GM20000 (cell line): ENCODE measurements at regions not wholly inside any gene's neighbourhood (a gene's known extent, or its start where the extent isn't known, plus 50 kb on each side); places are given as distances from the start of the nearest gene placed in this dataset.

Source experiments
- DNase-seq: peaks from one replicate; pipeline ENCODE4 v3.0.0; 2012; ENCODE audit warnings: low spot score
- TF ChIP-seq, protein P1 (sequence below): IDR thresholded peaks from 2 replicates; pipeline ENCODE4 v1.5.1; 2012; ENCODE audit warnings: mild to moderate bottlenecking, control low read depth; ENCODE audit errors: extremely low read depth, missing control alignments

DNA sequence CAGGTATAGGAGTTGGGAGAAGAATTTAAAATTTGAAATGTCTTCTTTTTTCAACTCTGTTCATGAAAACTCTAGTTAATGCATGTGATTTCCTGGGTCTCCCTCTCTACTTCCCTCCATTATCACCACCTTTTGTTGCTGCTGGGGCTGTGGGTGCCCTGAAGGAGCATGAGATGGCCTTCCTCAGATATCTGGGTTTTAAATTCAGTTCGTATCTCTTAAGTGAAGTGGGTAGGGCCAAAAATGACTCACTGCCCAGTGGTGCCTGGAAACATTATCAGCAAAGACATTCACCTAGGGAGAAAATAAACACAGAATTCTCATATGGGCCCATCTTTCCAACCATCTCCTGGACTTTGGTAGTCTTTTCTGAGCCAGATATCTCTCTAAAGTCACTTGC lies 234.9 kb upstream of the PLEKHG7 start:
- TF ChIP-seq, protein P1, sequence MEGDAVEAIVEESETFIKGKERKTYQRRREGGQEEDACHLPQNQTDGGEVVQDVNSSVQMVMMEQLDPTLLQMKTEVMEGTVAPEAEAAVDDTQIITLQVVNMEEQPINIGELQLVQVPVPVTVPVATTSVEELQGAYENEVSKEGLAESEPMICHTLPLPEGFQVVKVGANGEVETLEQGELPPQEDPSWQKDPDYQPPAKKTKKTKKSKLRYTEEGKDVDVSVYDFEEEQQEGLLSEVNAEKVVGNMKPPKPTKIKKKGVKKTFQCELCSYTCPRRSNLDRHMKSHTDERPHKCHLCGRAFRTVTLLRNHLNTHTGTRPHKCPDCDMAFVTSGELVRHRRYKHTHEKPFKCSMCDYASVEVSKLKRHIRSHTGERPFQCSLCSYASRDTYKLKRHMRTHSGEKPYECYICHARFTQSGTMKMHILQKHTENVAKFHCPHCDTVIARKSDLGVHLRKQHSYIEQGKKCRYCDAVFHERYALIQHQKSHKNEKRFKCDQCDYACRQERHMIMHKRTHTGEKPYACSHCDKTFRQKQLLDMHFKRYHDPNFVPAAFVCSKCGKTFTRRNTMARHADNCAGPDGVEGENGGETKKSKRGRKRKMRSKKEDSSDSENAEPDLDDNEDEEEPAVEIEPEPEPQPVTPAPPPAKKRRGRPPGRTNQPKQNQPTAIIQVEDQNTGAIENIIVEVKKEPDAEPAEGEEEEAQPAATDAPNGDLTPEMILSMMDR, result no peak
- no peak for DNase-seq

DNA sequence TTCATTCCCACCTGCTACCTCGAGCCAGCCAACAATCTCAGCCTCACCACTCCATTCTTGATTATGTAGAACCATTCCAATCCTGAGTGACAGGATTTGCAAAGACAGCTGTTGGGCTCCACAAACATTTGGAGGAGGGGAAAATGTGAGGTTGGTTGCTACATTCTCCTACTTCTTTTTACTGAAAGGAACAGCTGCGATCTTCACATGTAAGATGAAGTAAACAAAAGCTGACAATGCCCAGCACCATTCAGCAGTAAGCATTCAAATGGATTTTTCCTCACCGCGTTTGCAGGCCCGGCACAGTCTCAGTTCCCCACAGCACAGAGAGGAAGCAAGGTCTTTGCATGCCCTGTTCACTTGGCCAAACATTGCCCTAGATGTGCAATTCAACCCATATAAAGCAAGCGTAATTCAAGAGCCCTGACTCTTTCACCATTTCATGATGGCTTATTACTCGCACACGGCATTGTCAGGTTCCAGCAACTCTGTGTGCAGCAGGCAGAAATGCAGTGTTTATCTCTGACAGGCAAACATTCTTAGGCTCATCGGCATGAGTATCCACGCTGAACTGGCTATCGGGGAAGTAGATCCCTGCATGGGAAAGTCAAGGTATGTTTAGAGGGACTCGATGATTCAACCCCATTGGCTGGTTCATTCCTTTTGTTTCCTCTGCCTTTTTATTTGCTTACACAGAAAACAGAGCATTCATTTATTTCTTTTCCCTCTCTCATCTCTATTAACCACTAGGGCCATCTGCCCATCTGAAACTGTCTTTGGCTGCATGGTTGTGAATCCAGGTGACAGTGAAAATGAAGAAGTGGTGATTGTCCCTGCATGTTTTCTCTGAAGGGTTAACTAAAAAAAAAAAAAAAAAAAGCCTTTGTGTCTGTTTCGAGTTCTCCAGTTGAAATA lies 236.1 kb upstream of the PLEKHG7 start:
- TF ChIP-seq, protein P1, result no peak
- DNase-seq, result no peak

DNA sequence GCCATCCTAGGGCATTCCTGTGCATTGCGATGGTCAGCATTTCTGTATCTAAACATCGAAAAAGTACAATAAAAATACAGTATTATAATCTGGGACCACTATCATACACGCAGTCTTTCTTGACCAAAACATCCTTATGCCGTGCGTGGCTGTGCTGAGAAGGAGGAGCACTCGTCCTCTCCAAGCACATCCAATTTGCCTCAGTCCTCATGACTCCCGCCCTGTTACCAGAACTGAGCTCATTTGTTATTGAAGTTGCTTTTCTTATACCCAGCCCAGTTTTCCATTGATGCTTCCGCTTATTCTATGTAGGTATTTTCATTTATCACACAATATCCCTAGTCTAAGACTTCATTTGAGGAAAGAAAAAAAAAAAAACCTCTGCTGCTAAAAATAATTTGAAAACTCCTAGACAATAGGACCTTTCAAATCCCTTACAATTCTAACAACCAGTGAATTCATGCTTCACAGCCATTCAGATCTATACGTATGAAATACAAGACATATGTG lies 236.9 kb upstream of the PLEKHG7 start:
- TF ChIP-seq, protein P1, result no peak
- no peak for DNase-seq

DNA sequence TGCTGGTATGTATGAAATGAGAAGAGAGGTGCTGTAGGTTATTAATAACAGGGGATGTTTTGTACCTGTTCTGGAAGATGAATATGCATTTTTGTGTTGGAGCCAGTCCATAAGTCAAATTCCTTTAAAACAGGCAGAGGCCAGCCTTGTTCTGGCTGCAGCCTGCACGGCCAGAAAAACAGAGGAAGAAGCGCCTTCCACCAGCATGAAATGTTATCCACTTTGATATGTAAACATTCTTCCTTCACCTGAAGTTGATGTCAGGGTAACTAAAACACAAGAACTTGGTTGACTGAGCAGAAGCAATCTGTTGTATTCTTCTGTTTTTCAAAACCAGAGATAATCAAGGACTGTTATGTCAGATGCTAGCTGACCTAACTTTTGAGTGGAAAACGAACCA lies 237.9 kb upstream of the PLEKHG7 start:
- TF ChIP-seq, protein P1, result no peak
- DNase-seq, result no peak

DNA sequence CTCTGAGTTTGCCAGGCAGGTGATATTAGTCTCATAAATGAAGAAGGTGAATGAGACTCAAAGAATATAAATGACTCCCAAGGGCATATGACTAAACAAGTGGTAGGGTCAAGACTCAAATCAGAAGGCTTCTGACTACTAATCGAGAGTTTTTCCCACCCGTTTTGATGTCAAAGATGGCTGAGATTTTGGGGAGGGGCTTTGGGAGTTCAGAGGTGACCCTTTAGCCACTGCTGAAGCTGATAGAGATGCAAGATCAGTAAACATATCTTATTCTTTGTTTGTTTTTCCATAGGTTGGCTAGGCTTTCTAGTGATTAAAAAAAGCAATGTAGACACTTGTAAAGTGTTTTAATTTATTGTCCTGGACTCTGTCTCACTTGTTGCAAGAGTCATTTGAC lies 239.6 kb upstream of the PLEKHG7 start:
- no peak for DNase-seq
- TF ChIP-seq, protein P1, result no peak

DNA sequence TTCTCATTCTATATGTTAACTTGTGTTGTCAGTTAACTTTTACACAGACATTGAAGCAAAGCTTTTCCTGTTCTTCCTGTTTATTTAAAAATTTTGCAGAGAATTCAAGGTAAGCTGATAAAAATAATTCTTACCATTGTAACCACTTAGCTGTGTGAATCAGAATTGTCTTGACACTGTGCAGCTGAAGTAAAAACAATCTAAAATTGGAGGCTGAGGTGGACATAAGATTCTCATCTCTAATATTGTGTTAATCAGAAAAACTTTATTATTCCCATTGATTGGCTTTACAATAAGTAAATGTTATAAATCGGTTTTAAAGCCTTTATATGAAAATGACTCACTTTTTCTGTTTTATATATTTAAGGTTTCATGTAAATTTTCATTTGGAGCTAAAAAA lies 240.3 kb upstream of the PLEKHG7 start:
- TF ChIP-seq, protein P1, result no peak
- no peak for DNase-seq

DNA sequence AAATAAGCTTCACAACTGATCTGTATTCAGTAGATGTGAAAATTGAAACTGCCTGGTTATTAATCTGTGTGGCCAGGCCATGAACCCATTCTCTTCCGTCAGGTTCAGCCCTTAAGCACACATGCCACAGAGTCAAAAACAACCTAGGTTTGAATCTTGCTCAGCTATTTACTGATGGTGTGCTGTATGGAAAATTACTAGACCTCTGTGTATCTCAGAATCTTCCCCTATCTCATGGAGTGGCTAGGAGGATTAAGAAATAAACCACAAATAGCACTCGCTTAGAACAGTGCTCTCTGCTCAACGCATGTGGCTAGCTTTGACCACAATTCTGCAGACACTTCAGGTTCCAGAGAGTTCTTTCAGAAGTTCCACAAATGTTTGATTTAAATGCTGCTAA lies 240.7 kb upstream of the PLEKHG7 start:
- TF ChIP-seq, protein P1, result no peak
- DNase-seq, result peak; percentile 34
